Stimulated activated CD8-positive, alpha-beta memory T cell treated with anti-CD3 and anti-CD28 coated beads, Interleukin-15, amount 100 ng/mL, for 48 hours (primary cell): ENCODE measurements at regions not wholly inside any gene's neighbourhood (a gene's known extent, or its start where the extent isn't known, plus 50 kb on each side); places are given as distances from the start of the nearest gene placed in this dataset.

Experiments
- DNase-seq, 2 donors: peaks; one replicate each; pipeline ENCODE4 v3.0.0-alpha.2; 2020; ENCODE audit warnings: low read depth in 2 of 2

GRCh38 chr1:4312024-4312423 lies 342.4 kb upstream of the AJAP1 start:
- DNase-seq, result no peak

- no peak for DNase-seq
Observed at GRCh38 chr1:4315202-4315601, 339.2 kb upstream of the AJAP1 start.

GRCh38 chr1:4317207-4317606 lies 337.2 kb upstream of the AJAP1 start:
- no peak for DNase-seq

- no peak for DNase-seq
Observed at GRCh38 chr1:4318720-4319119, 335.7 kb upstream of the AJAP1 start.

- DNase-seq, result no peak
Observed at GRCh38 chr1:4319496-4319895, 334.9 kb upstream of the AJAP1 start.

GRCh38 chr1:4322881-4323280 lies 331.5 kb upstream of the AJAP1 start:
- no peak for DNase-seq

GRCh38 chr1:4323309-4323708 lies 331.1 kb upstream of the AJAP1 start:
- no peak for DNase-seq

GRCh38 chr1:4324525-4324924 lies 329.9 kb upstream of the AJAP1 start:
- no peak for DNase-seq

- DNase-seq, result no peak
Observed at GRCh38 chr1:4327142-4327541, 327.3 kb upstream of the AJAP1 start.

GRCh38 chr1:4328402-4329071 lies 325.9 kb upstream of the AJAP1 start:
- no peak for DNase-seq

GRCh38 chr1:4330805-4331766 lies 323.3 kb upstream of the AJAP1 start:
- DNase-seq, result no peak

- DNase-seq, result no peak
Observed at GRCh38 chr1:4331767-4332163, 322.6 kb upstream of the AJAP1 start.

- DNase-seq, result no peak
Observed at GRCh38 chr1:4336507-4336906, 317.9 kb upstream of the AJAP1 start.

- DNase-seq, result no peak
Observed at GRCh38 chr1:4341421-4341820, 313.0 kb upstream of the AJAP1 start.

GRCh38 chr1:4344065-4344732 lies 310.2 kb upstream of the AJAP1 start:
- DNase-seq, result no peak

GRCh38 chr1:4345094-4345493 lies 309.3 kb upstream of the AJAP1 start:
- DNase-seq, result no peak

GRCh38 chr1:4346131-4346530 lies 308.3 kb upstream of the AJAP1 start:
- DNase-seq, result no peak

- no peak for DNase-seq
Observed at GRCh38 chr1:4351453-4351852, 303.0 kb upstream of the AJAP1 start.

- no peak for DNase-seq
Observed at GRCh38 chr1:4353090-4353856, 301.1 kb upstream of the AJAP1 start.

GRCh38 chr1:4355839-4356238 lies 298.6 kb upstream of the AJAP1 start:
- no peak for DNase-seq

- DNase-seq, result no peak
Observed at GRCh38 chr1:4362314-4363044, 291.9 kb upstream of the AJAP1 start.
